K562 (cell line): ENCODE measurements at regions not wholly inside any gene's neighbourhood (a gene's known extent, or its start where the extent isn't known, plus 50 kb on each side); places are given as distances from the start of the nearest gene placed in this dataset.

Experiments used
- ATAC-seq: fragments of 200-7000 bp; cut with Tn5 transposase; 3 replicates; pipeline ENCODE4 v1.9.1; 2020; ENCODE audit warnings: moderate library complexity
- BruUV-seq: library from RNA; stranded (reverse); fragments of 400-500 nt; replicated peaks from 2 replicates; lab custom pipeline; 2021; lab: Mats Ljungman, UMichigan
- CTCF ChIA-PET: fragments of 300-600 bp; formaldehyde crosslinking; extraction: SDS; loops from one replicate; lab custom pipeline; 2021; ENCODE audit warnings: low intra/inter-chr PET ratio; lab: Yijun Ruan, JAX
- POLR2A ChIA-PET: fragments of 300-600, 350-650 bp; sonication (Branson Sonifier 250); formaldehyde crosslinking; extraction: SDS; loops from one replicate; lab custom pipeline; 2021; ENCODE audit warnings: antibody characterized with exemption, inconsistent platforms; lab: Yijun Ruan, JAX
- DNase-seq, 4 experiments: peaks; one replicate each; pipeline versions ENCODE4 v3.0.0 to v3.0.0-alpha.2; 2011 to 2018; ENCODE audit warnings: low spot score in 3 of 4, mixed read lengths in 3 of 4; ENCODE audit errors: extremely low read depth in 1 of 4
- FAIRE-seq: peaks from 2 replicates; lab custom pipeline; 2011; peaks lifted over from hg19 to GRCh38; lab: Jason Lieb, UNC
- H2AFZ ChIP-seq: 2 replicates; pipeline ENCODE4 v1.6.0; 2011; ENCODE audit warnings: low read depth, low read length, control low read depth, inconsistent platforms
- H3K27ac ChIP-seq: fragments of 200-600 bp; 3 replicates; pipeline ENCODE4 v1.8.0; 2011; ENCODE audit warnings: low read depth, mild to moderate bottlenecking, control low read depth, inconsistent platforms, low read length, moderate library complexity, mixed read lengths; ENCODE audit errors: extremely low read depth
- H3K27me3 ChIP-seq, 2 experiments: fragments of 300-600 bp in 1 of 2; 2 replicates in 1 of 2; 3 replicates in 1 of 2; pipeline versions ENCODE4 v1.6.0 to v1.8.0; 2011; ENCODE audit warnings: inconsistent platforms in 2 of 2, low read length in 2 of 2, mild to moderate bottlenecking in 1 of 2, mixed read lengths in 1 of 2, moderate library complexity in 1 of 2; ENCODE audit not compliant: control insufficient read depth in 2 of 2, insufficient read depth in 2 of 2
- H3K36me3 ChIP-seq: fragments of 300-600 bp; 3 replicates; pipeline ENCODE4 v1.8.0; 2011; ENCODE audit warnings: mild to moderate bottlenecking, low read length, inconsistent platforms; ENCODE audit not compliant: control insufficient read depth, insufficient read depth
- H3K4me1 ChIP-seq, 2 experiments: fragments of 200-600 bp in 1 of 2; replicated peaks in 1 of 2; 2 replicates in 1 of 2; 3 replicates in 1 of 2; pipeline versions ENCODE4 v1.5.1 to v1.8.0; 2011; ENCODE audit warnings: inconsistent platforms in 2 of 2, low read length in 2 of 2, mild to moderate bottlenecking in 1 of 2, mixed read lengths in 1 of 2, moderate library complexity in 1 of 2; ENCODE audit not compliant: control insufficient read depth in 2 of 2, insufficient read depth in 2 of 2
- H3K4me2 ChIP-seq: 2 replicates; pipeline ENCODE4 v1.6.1; 2011; ENCODE audit warnings: low read length, control low read depth, inconsistent platforms, mixed read lengths; ENCODE audit not compliant: insufficient read depth
- H3K4me3 ChIP-seq: fragments of 200-600 bp; sonication (generic), shearing (Covaris generic); 2 replicates; pipeline ENCODE4 v1.5.1; 2016; ENCODE audit warnings: control low read depth, inconsistent platforms
- H3K79me2 ChIP-seq: fragments of 200-600 bp; 3 replicates; pipeline ENCODE4 v1.8.0; 2011; ENCODE audit warnings: low read length, inconsistent platforms; ENCODE audit not compliant: control insufficient read depth, insufficient read depth
- H3K9ac ChIP-seq, 2 experiments: 2 replicates each; pipeline versions ENCODE4 v1.6.0 to v1.6.1; 2011; ENCODE audit warnings: low read depth in 2 of 2, low read length in 2 of 2, control low read depth in 1 of 2, inconsistent platforms in 1 of 2, mild to moderate bottlenecking in 1 of 2, mixed read lengths in 1 of 2; ENCODE audit not compliant: insufficient read depth in 1 of 2
- H3K9me1 ChIP-seq: one replicate; pipeline ENCODE4 v1.6.0; 2011; ENCODE audit warnings: inconsistent platforms, mild to moderate bottlenecking, low read length, moderate library complexity; ENCODE audit not compliant: control insufficient read depth, insufficient read depth
- H3K9me3 ChIP-seq: replicated peaks from 2 replicates; pipeline ENCODE4 v1.5.1; 2011; ENCODE audit warnings: low read depth, low read length, inconsistent platforms; ENCODE audit not compliant: control insufficient read depth, insufficient read depth
- H4K20me1 ChIP-seq: replicated peaks from 2 replicates; pipeline ENCODE4 v1.6.1; 2011; ENCODE audit warnings: low read length, inconsistent platforms, mixed read lengths; ENCODE audit not compliant: control insufficient read depth, insufficient read depth
- C11orf30 ChIP-seq: fragments of 450-650 bp; IDR thresholded peaks from 2 replicates; pipeline ENCODE4 v1.6.1; 2016; ENCODE audit warnings: low read depth, mild to moderate bottlenecking
- CBFA2T3 ChIP-seq: fragments of 450-650 bp; IDR thresholded peaks from 2 replicates; pipeline ENCODE4 v1.6.1; 2017
- CREB3L1 ChIP-seq: fragments of 450-650 bp; IDR thresholded peaks from 2 replicates; pipeline ENCODE4 v1.6.1; 2014; ENCODE audit warnings: low read depth, mild to moderate bottlenecking, moderate library complexity, borderline replicate concordance
- DMBX1 ChIP-seq: fragments of 250-450 bp; sonication (Bioruptor Pico); IDR thresholded peaks from 2 replicates; pipeline ENCODE4 v1.8.0; 2022; ENCODE audit warnings: inconsistent platforms, mild to moderate bottlenecking, moderate library complexity, borderline replicate concordance
- FOXM1 ChIP-seq, 2 experiments: fragments of 450-650 bp in 1 of 2; sonication (generic) in 1 of 2; formaldehyde crosslinking in 1 of 2; IDR thresholded peaks; 2 replicates each; pipeline versions ENCODE4 v1.6.1 to v1.9.0; 2017 to 2022; ENCODE audit warnings: low read depth in 2 of 2, mild to moderate bottlenecking in 2 of 2, missing genetic modification reagents in 1 of 2, moderate library complexity in 1 of 2
- HMGXB4 ChIP-seq: sonication (generic); formaldehyde crosslinking; IDR thresholded peaks from 2 replicates; pipeline ENCODE4 v1.8.1; 2023; ENCODE audit warnings: mild to moderate bottlenecking, missing genetic modification reagents
- HNRNPUL1 ChIP-seq: fragments of 200-400 bp; formaldehyde crosslinking; IDR thresholded peaks from 2 replicates; pipeline ENCODE4 v1.6.1; 2017; ENCODE audit warnings: low read length
- MEIS2 ChIP-seq: fragments of 450-650 bp; IDR thresholded peaks from 2 replicates; pipeline ENCODE4 v1.6.1; 2014; ENCODE audit warnings: mild to moderate bottlenecking; ENCODE audit not compliant: partially characterized antibody
- POLR2H ChIP-seq: IDR thresholded peaks from 2 replicates; pipeline ENCODE4 v1.6.1; 2016; ENCODE audit warnings: missing genetic modification characterization, low read depth, mild to moderate bottlenecking, control low read depth, missing compliant biosample characterization, moderate library complexity
- SNIP1 ChIP-seq: fragments of 450-650 bp; IDR thresholded peaks from 2 replicates; pipeline ENCODE4 v1.7.1; 2017; ENCODE audit warnings: low read depth, mild to moderate bottlenecking
- ZBTB7A ChIP-seq: IDR thresholded peaks from 2 replicates; pipeline ENCODE4 v1.6.1; 2011; ENCODE audit warnings: low read depth, mild to moderate bottlenecking, low read length, moderate library complexity, borderline replicate concordance; ENCODE audit not compliant: control insufficient read depth
- ZKSCAN3 ChIP-seq: fragments of 250-450 bp; sonication (Bioruptor Pico); IDR thresholded peaks from 2 replicates; pipeline ENCODE4 v1.4.0; 2020
- ZNF23 ChIP-seq: fragments of 250-450 bp; sonication (Bioruptor Pico); IDR thresholded peaks from 2 replicates; pipeline ENCODE4 v1.4.0; 2020; ENCODE audit warnings: mild to moderate bottlenecking
- WGBS: fragments of 100-300 bp; shearing (Covaris generic); methylation state at CpG from one replicate; pipeline ENCODE4 v1.1.6; 2016; ENCODE audit warnings: low coverage, mixed read lengths; ENCODE audit not compliant: insufficient coverage; ENCODE audit errors: missing lambda C conversion rate; 5-methylcytosine and 5-hydroxymethylcytosine counted together
- in situ Hi-C: fragments of 300-500 bp; cut with MboI; formaldehyde crosslinking; loops from 4 replicates; pipeline ENCODE4 v1.15.0; 2018; ENCODE audit warnings: inconsistent platforms, mixed read lengths
- intact Hi-C: fragments of 100-400 bp; cut with micrococcal nuclease; formaldehyde crosslinking; loops from 2 replicates; pipeline ENCODE4 v1.14.2; 2022
- TF ChIP-seq, protein P1 (sequence below), 2 experiments: fragments of 450-650 bp in 1 of 2; IDR thresholded peaks; 2 replicates each; pipeline ENCODE4 v1.6.1; 2011 to 2017; ENCODE audit warnings: low read depth in 2 of 2, antibody characterized with exemption in 1 of 2, borderline replicate concordance in 1 of 2, low read length in 1 of 2, mild to moderate bottlenecking in 1 of 2, mixed read lengths in 1 of 2; ENCODE audit not compliant: control insufficient read depth in 1 of 2
- TF ChIP-seq, protein P2 (sequence below): fragments of 450-650 bp; formaldehyde crosslinking; IDR thresholded peaks from 2 replicates; pipeline ENCODE4 v1.4.0; 2020; ENCODE audit warnings: mild to moderate bottlenecking, mixed read lengths

DNA sequence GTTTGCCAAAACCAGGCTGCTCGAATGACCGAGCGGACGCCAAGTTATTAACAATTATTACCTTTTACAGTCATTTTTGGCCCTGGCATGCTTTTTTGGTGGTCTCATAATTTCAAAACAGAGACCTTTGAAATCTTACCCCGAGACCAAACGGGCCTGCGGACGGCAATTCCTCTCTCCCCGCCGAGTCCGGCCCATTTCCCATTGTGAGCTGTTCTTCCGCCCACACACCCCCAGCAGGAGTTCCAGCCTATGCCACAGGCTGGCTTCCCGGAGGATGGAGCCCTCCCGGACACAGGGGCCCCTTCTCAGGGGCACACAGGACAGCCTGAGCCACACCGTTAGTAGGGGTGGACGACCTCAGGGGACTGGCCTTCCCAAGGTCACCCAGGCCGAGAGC, 130.7 kb downstream of the C16orf95 start:
- in situ Hi-C loops: no loop called here
- no peak for ATAC-seq
- TF ChIP-seq POLR2H: no peak
- TF ChIP-seq ZKSCAN3 (CRISPR knock-in tag): no peak
- TF ChIP-seq HMGXB4 (CRISPR knock-in tag): no peak
- no peak for TF ChIP-seq DMBX1 (CRISPR knock-in tag)
- TF ChIP-seq MEIS2: no peak
- TF ChIP-seq ZNF23 (CRISPR knock-in tag): no peak
- TF ChIP-seq CBFA2T3: no peak
- TF ChIP-seq SNIP1: no peak
- TF ChIP-seq, protein P1, sequence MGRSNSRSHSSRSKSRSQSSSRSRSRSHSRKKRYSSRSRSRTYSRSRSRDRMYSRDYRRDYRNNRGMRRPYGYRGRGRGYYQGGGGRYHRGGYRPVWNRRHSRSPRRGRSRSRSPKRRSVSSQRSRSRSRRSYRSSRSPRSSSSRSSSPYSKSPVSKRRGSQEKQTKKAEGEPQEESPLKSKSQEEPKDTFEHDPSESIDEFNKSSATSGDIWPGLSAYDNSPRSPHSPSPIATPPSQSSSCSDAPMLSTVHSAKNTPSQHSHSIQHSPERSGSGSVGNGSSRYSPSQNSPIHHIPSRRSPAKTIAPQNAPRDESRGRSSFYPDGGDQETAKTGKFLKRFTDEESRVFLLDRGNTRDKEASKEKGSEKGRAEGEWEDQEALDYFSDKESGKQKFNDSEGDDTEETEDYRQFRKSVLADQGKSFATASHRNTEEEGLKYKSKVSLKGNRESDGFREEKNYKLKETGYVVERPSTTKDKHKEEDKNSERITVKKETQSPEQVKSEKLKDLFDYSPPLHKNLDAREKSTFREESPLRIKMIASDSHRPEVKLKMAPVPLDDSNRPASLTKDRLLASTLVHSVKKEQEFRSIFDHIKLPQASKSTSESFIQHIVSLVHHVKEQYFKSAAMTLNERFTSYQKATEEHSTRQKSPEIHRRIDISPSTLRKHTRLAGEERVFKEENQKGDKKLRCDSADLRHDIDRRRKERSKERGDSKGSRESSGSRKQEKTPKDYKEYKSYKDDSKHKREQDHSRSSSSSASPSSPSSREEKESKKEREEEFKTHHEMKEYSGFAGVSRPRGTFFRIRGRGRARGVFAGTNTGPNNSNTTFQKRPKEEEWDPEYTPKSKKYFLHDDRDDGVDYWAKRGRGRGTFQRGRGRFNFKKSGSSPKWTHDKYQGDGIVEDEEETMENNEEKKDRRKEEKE (IDR thresholded peaks at IDR 0.05; ENCODE audit: borderline replicate concordance in 1 of 2, control insufficient read depth in 1 of 2, low read depth in 2 of 2, low read length in 1 of 2): no peak
- no peak for TF ChIP-seq ZBTB7A
- no peak for TF ChIP-seq C11orf30
- TF ChIP-seq FOXM1 (IDR thresholded peaks at IDR 0.05; ENCODE audit: low read depth): no peak
- TF ChIP-seq FOXM1 (CRISPR knock-in tag; IDR thresholded peaks at IDR 0.05; ENCODE audit: low read depth): no peak
- no peak for TF ChIP-seq CREB3L1
- TF ChIP-seq HNRNPUL1: no peak
- TF ChIP-seq, protein P2, sequence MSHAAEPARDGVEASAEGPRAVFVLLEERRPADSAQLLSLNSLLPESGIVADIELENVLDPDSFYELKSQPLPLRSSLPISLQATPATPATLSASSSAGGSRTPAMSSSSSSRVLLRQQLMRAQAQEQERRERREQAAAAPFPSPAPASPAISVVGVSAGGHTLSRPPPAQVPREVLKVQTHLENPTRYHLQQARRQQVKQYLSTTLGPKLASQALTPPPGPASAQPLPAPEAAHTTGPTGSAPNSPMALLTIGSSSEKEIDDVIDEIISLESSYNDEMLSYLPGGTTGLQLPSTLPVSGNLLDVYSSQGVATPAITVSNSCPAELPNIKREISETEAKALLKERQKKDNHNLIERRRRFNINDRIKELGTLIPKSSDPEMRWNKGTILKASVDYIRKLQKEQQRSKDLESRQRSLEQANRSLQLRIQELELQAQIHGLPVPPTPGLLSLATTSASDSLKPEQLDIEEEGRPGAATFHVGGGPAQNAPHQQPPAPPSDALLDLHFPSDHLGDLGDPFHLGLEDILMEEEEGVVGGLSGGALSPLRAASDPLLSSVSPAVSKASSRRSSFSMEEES (CRISPR knock-in tag): no peak

More for the DNA sequence above, 130.7 kb downstream of the C16orf95 start:
- H3K9me1 ChIP-seq: no peaks in the 10 kb centered on the region
- peaks cover 0 to 51% of the 10 kb centered on the region in 2 experiments; a peak in 2 of 5 replicates for H3K27me3 ChIP-seq
- CTCF ChIA-PET: no interaction called here
- no peaks in the 10 kb centered on the region for H3K4me1 ChIP-seq
- H3K27ac ChIP-seq: no peak overlapping the region
- no TSS peak for BruUV-seq
- H4K20me1 ChIP-seq: peaks cover 8% of the 10 kb centered on the region; the same call in 1 of the 2 replicates
- H3K4me3 ChIP-seq: no peak overlapping the region
- POLR2A ChIA-PET: no interaction called here
- H3K36me3 ChIP-seq: no peaks in the 10 kb centered on the region
- H3K9ac ChIP-seq: no peak overlapping the region
- peaks cover 7% of the 10 kb centered on the region for H3K9me3 ChIP-seq
- no peak overlapping the region for H2AFZ ChIP-seq
- no peak overlapping the region for H3K4me2 ChIP-seq
- DNase-seq: no peak
- 58% methylated on average over 16 of the region's 17 CpGs for WGBS
- FAIRE-seq: no peak
- intact Hi-C loops: no loop called here
- H3K79me2 ChIP-seq: no peaks in the 10 kb centered on the region
